Right lobe of liver (tissue), 6 donors: ENCODE measurements at regions not wholly inside any gene's neighbourhood (a gene's known extent, or its start where the extent isn't known, plus 50 kb on each side); places are given as distances from the start of the nearest gene placed in this dataset.

Source experiments
- ATAC-seq, 4 donors: fragments of 200-7000 bp; cut with Tn5 transposase; one replicate each; pipeline ENCODE4 v1.9.1; 2020; ENCODE audit warnings: mild to moderate bottlenecking in 4 of 4, moderate library complexity in 4 of 4
- DNase-seq, 3 donors: peaks; one replicate each; pipeline ENCODE4 v3.0.0-alpha.2; 2020
- H3K27ac ChIP-seq, 3 donors: fragments of 200-600 bp; one replicate each; pipeline ENCODE4 v1.8.0; 2022
- H3K27me3 ChIP-seq, 2 donors: fragments of 200-600 bp; one replicate each; pipeline ENCODE4 v1.8.0; 2022
- H3K36me3 ChIP-seq, 4 donors: fragments of 200-600 bp; sonication (generic) in 1 of 4; one replicate each; pipeline versions ENCODE4 v1.5.1 to v1.8.0; 2017 to 2022; ENCODE audit warnings: control low read depth in 1 of 4
- H3K4me1 ChIP-seq, 4 donors: fragments of 200-600 bp; sonication (generic) in 1 of 4; one replicate each; pipeline versions ENCODE4 v1.5.1 to v1.8.0; 2017 to 2022; ENCODE audit warnings: control low read depth in 1 of 4
- H3K4me3 ChIP-seq, 3 donors: fragments of 200-600 bp; one replicate each; pipeline ENCODE4 v1.8.0; 2022
- H3K9me3 ChIP-seq, 4 donors: fragments of 200-600 bp; sonication (generic) in 1 of 4; one replicate each; pipeline versions ENCODE4 v1.5.1 to v1.8.0; 2017 to 2022; ENCODE audit warnings: control low read depth in 1 of 4
- CTCF ChIP-seq, 4 donors: fragments of 200-600 bp in 3 of 4; fragments of 450-650 bp in 1 of 4; IDR thresholded peaks; one replicate each; pipeline versions ENCODE4 v1.5.1 to v1.8.0; 2016 to 2022; ENCODE audit warnings: antibody characterized with exemption in 4 of 4, mild to moderate bottlenecking in 2 of 4
- POLR2A ChIP-seq: fragments of 450-650 bp; IDR thresholded peaks from one replicate; pipeline ENCODE4 v1.6.1; 2017; ENCODE audit warnings: antibody characterized with exemption, mild to moderate bottlenecking
- whole genome bisulfite sequencing: methylation state at CpG from one replicate; pipeline ENCODE4 v1.1.6; 2018; ENCODE audit warnings: low coverage, low lambda C conversion rate; ENCODE audit not compliant: insufficient coverage; ENCODE audit errors: missing lambda C conversion rate; 5-methylcytosine and 5-hydroxymethylcytosine counted together
- intact Hi-C, 2 donors: fragments of 100-400 bp; cut with DNase I; formaldehyde crosslinking; loops; one replicate each; pipeline versions ENCODE4 v1.11.2 to v1.14.1; 2022
- donor health status: DM: no; HTN: yes; CAD: no.
- donor health status: DM: no; HTN: no; CAD: no.
- donor health status: DM: no; HTN: no; CAD: no.
- donor health status: DM: no; HTN: yes; CAD: no.
- donor health status: DM: no; HTN: yes; CAD: no.

GRCh38 chr3:55270976-55271375, 216.1 kb downstream of the WNT5A start:
- no peaks in the 10 kb centered on the region for H3K36me3 ChIP-seq
- WGBS = 39% methylated on average over 3 of the region's 3 CpGs

GRCh38 chr3:55269636-55270035, 217.5 kb downstream of the WNT5A start:
- TF ChIP-seq POLR2A (no peak), CTCF (IDR thresholded peaks at IDR 0.05) (no peak)
- WGBS = 60% methylated on average over 4 of the region's 4 CpGs
- DNase-seq = no peak
- intact Hi-C loops = no loop called here
- H3K36me3 ChIP-seq = no peaks in the 10 kb centered on the region
- no peaks in the 10 kb centered on the region for H3K27me3 ChIP-seq
- no peak for ATAC-seq
- H3K9me3 ChIP-seq = no peaks in the 10 kb centered on the region
- H3K4me3 ChIP-seq = no peak overlapping the region
- no peak overlapping the region for H3K27ac ChIP-seq
- H3K4me1 ChIP-seq = no peaks in the 10 kb centered on the region

More at GRCh38 chr3:55270976-55271375, 216.1 kb downstream of the WNT5A start:
- TF ChIP-seq POLR2A (no peak), CTCF (IDR thresholded peaks at IDR 0.05) (no peak)
- Histone ChIP-seq H3K4me1 (no peaks in the 10 kb centered on the region), H3K27ac (no peak overlapping the region), H3K9me3 (no peaks in the 10 kb centered on the region), H3K27me3 (no peaks in the 10 kb centered on the region), H3K4me3 (no peak overlapping the region)
- intact Hi-C loops = no loop called here
- DNase-seq (no peak), ATAC-seq (no peak)

DNA sequence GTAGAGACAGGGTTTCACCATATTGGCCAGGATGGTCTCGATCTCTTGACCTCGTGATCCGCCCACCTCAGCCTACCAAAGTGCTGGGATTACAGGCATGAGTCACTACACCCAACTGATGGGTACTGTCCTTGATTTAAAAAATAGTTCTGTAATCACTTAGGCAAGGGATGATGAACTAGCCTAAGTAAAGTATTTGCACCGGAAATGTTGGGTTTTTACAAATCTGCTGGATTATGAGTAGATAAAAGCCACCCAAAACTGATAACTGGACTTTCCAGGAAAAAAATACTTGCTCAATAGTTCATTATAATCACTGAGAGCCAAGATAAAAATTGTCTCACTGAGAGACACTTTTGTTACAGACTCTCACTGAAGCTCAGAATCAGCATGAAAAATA, 218.0 kb downstream of the WNT5A start:
- WGBS = 45% methylated on average over 4 of the region's 4 CpGs
- no peaks in the 10 kb centered on the region for H3K27me3 ChIP-seq
- no peaks in the 10 kb centered on the region for H3K4me1 ChIP-seq
- no peak overlapping the region for H3K4me3 ChIP-seq
- no peak overlapping the region for H3K27ac ChIP-seq
- ATAC-seq = no peak
- TF ChIP-seq POLR2A = no peak
- no peak for TF ChIP-seq CTCF (IDR thresholded peaks at IDR 0.05)
- no peaks in the 10 kb centered on the region for H3K9me3 ChIP-seq
- no peak for DNase-seq
- H3K36me3 ChIP-seq = no peaks in the 10 kb centered on the region
- intact Hi-C loops = no loop called here

GRCh38 chr3:55267206-55267930, 219.7 kb downstream of the WNT5A start:
- DNase-seq (no peak), ATAC-seq (no peak)
- WGBS = 40% methylated on average over 2 of the region's 2 CpGs
- no peaks in the 10 kb centered on the region for H3K4me1 ChIP-seq
- no peaks in the 10 kb centered on the region for H3K27me3 ChIP-seq
- intact Hi-C loops = no loop called here
- no peak for TF ChIP-seq CTCF (IDR thresholded peaks at IDR 0.05)
- H3K27ac ChIP-seq = no peak overlapping the region
- H3K9me3 ChIP-seq = no peaks in the 10 kb centered on the region
- no peak overlapping the region for H3K4me3 ChIP-seq
- no peaks in the 10 kb centered on the region for H3K36me3 ChIP-seq

GRCh38 chr3:55264919-55265318, 222.2 kb downstream of the WNT5A start:
- DNase-seq = no peak
- no peak for TF ChIP-seq CTCF (IDR thresholded peaks at IDR 0.05)
- no peak for TF ChIP-seq POLR2A
- H3K27me3 ChIP-seq = no peaks in the 10 kb centered on the region
- H3K27ac ChIP-seq = no peak overlapping the region
- intact Hi-C loops = no loop called here
- no peaks in the 10 kb centered on the region for H3K4me1 ChIP-seq
- no peaks in the 10 kb centered on the region for H3K36me3 ChIP-seq
- H3K4me3 ChIP-seq = no peak overlapping the region
- H3K9me3 ChIP-seq = no peaks in the 10 kb centered on the region
- no peak for ATAC-seq
- 62% methylated on average over 3 of the region's 3 CpGs for WGBS
